Rectal smooth muscle tissue (tissue), 1 donor: ENCODE measurements at regions not wholly inside any gene's neighbourhood (a gene's known extent, or its start where the extent isn't known, plus 50 kb on each side); places are given as distances from the start of the nearest gene placed in this dataset.

Experiments
- H3K27ac ChIP-seq: one replicate; pipeline ENCODE4 v1.7.0; 2013; ENCODE audit warnings: low read depth, low read length, inconsistent platforms
- H3K27me3 ChIP-seq: one replicate; pipeline ENCODE4 v1.7.0; 2013; ENCODE audit warnings: low read length; ENCODE audit not compliant: control insufficient read depth, insufficient read depth
- H3K36me3 ChIP-seq: one replicate; pipeline ENCODE4 v1.7.0; 2013; ENCODE audit warnings: low read length; ENCODE audit not compliant: control insufficient read depth, insufficient read depth
- H3K4me1 ChIP-seq: one replicate; pipeline ENCODE4 v1.7.0; 2013; ENCODE audit warnings: low read length; ENCODE audit not compliant: control insufficient read depth, insufficient read depth
- H3K4me3 ChIP-seq: one replicate; pipeline ENCODE4 v1.7.0; 2013; ENCODE audit warnings: low read length
- H3K9ac ChIP-seq: one replicate; pipeline ENCODE4 v1.7.0; 2013; ENCODE audit warnings: low read length

- no peaks in the 10 kb centered on the region for H3K27me3 ChIP-seq
- no peak overlapping the region for H3K4me3 ChIP-seq
- no peaks in the 10 kb centered on the region for H3K36me3 ChIP-seq
- no peak overlapping the region for H3K9ac ChIP-seq
- no peak overlapping the region for H3K27ac ChIP-seq
- H3K4me1 ChIP-seq: peaks cover 3% of the 10 kb centered on the region
Measured at GRCh38 chr6:3522561-3523260, 65.9 kb upstream of the SLC22A23 start.

- Histone ChIP-seq H3K27ac (no peak overlapping the region), H3K36me3 (no peaks in the 10 kb centered on the region), H3K4me1 (peaks cover 3% of the 10 kb centered on the region), H3K9ac (no peak overlapping the region), H3K4me3 (no peak overlapping the region), H3K27me3 (no peaks in the 10 kb centered on the region)
Measured at GRCh38 chr6:3520281-3521230, 63.7 kb upstream of the SLC22A23 start.

GRCh38 chr6:3518356-3519190 is 61.7 kb upstream of the SLC22A23 start:
- Histone ChIP-seq H3K9ac (no peak overlapping the region), H3K4me3 (no peak overlapping the region), H3K4me1 (peaks cover 3% of the 10 kb centered on the region), H3K36me3 (no peaks in the 10 kb centered on the region), H3K27ac (peak overlapping the region; percentile 0), H3K27me3 (no peaks in the 10 kb centered on the region)

- Histone ChIP-seq H3K27me3 (no peaks in the 10 kb centered on the region), H3K9ac (no peak overlapping the region), H3K36me3 (no peaks in the 10 kb centered on the region), H3K4me1 (peaks cover 3% of the 10 kb centered on the region), H3K4me3 (no peak overlapping the region), H3K27ac (no peak overlapping the region)
Measured at GRCh38 chr6:3517350-3517749, 60.5 kb upstream of the SLC22A23 start.

GRCh38 chr6:3516092-3516491 is 59.2 kb upstream of the SLC22A23 start:
- Histone ChIP-seq H3K27ac (no peak overlapping the region), H3K4me3 (no peak overlapping the region), H3K4me1 (peaks cover 3% of the 10 kb centered on the region), H3K9ac (no peak overlapping the region), H3K27me3 (no peaks in the 10 kb centered on the region), H3K36me3 (no peaks in the 10 kb centered on the region)

GRCh38 chr6:3515669-3516068 is 58.8 kb upstream of the SLC22A23 start:
- Histone ChIP-seq H3K27ac (no peak overlapping the region), H3K9ac (no peak overlapping the region), H3K4me1 (peaks cover 3% of the 10 kb centered on the region)

GRCh38 chr6:3513416-3513815 is 56.6 kb upstream of the SLC22A23 start:
- no peak overlapping the region for H3K27ac ChIP-seq
- H3K9ac ChIP-seq: no peak overlapping the region
- H3K27me3 ChIP-seq: no peaks in the 10 kb centered on the region
- H3K4me3 ChIP-seq: no peak overlapping the region
- no peaks in the 10 kb centered on the region for H3K36me3 ChIP-seq
- no peaks in the 10 kb centered on the region for H3K4me1 ChIP-seq

More at GRCh38 chr6:3515669-3516068, 58.8 kb upstream of the SLC22A23 start:
- Histone ChIP-seq H3K27me3 (no peaks in the 10 kb centered on the region), H3K4me3 (no peak overlapping the region), H3K36me3 (no peaks in the 10 kb centered on the region)

GRCh38 chr6:3512832-3513231 is 56.0 kb upstream of the SLC22A23 start:
- no peak overlapping the region for H3K9ac ChIP-seq
- no peaks in the 10 kb centered on the region for H3K4me1 ChIP-seq
- H3K27ac ChIP-seq: no peak overlapping the region
- no peaks in the 10 kb centered on the region for H3K36me3 ChIP-seq
- H3K27me3 ChIP-seq: no peaks in the 10 kb centered on the region
- H3K4me3 ChIP-seq: no peak overlapping the region

- no peak overlapping the region for H3K27ac ChIP-seq
- H3K36me3 ChIP-seq: no peaks in the 10 kb centered on the region
- no peak overlapping the region for H3K4me3 ChIP-seq
- H3K27me3 ChIP-seq: no peaks in the 10 kb centered on the region
- no peak overlapping the region for H3K9ac ChIP-seq
- H3K4me1 ChIP-seq: no peaks in the 10 kb centered on the region
Measured at GRCh38 chr6:3510617-3511016, 53.8 kb upstream of the SLC22A23 start.

- no peaks in the 10 kb centered on the region for H3K4me1 ChIP-seq
- H3K27ac ChIP-seq: no peak overlapping the region
- no peak overlapping the region for H3K4me3 ChIP-seq
- no peaks in the 10 kb centered on the region for H3K36me3 ChIP-seq
- H3K27me3 ChIP-seq: no peaks in the 10 kb centered on the region
- H3K9ac ChIP-seq: no peak overlapping the region
Measured at GRCh38 chr6:3510178-3510577, 53.3 kb upstream of the SLC22A23 start.

GRCh38 chr6:3509336-3509735 is 52.5 kb upstream of the SLC22A23 start:
- Histone ChIP-seq H3K27me3 (no peaks in the 10 kb centered on the region), H3K27ac (no peak overlapping the region), H3K4me1 (no peaks in the 10 kb centered on the region), H3K36me3 (no peaks in the 10 kb centered on the region), H3K9ac (no peak overlapping the region), H3K4me3 (no peak overlapping the region)

- H3K36me3 ChIP-seq: no peaks in the 10 kb centered on the region
- no peaks in the 10 kb centered on the region for H3K27me3 ChIP-seq
- H3K4me1 ChIP-seq: no peaks in the 10 kb centered on the region
- H3K9ac ChIP-seq: no peak overlapping the region
- no peak overlapping the region for H3K27ac ChIP-seq
- H3K4me3 ChIP-seq: no peak overlapping the region
Measured at GRCh38 chr6:3506751-3507383, 50.0 kb upstream of the SLC22A23 start.
